HL-60 (cell line): ENCODE measurements at regions not wholly inside any gene's neighbourhood (a gene's known extent, or its start where the extent isn't known, plus 50 kb on each side); places are given as distances from the start of the nearest gene placed in this dataset.

Source experiments
- CTCF ChIP-seq: IDR thresholded peaks from one replicate; pipeline ENCODE4 v1.5.1; 2011; ENCODE audit warnings: low read length, control low read depth, inconsistent platforms; ENCODE audit not compliant: insufficient read depth
- REST ChIP-seq: IDR thresholded peaks from 2 replicates; pipeline ENCODE4 v1.6.1; 2012; ENCODE audit warnings: low read depth; ENCODE audit not compliant: insufficient replicate concordance

GRCh38 chr13:74977498-74977897 lies 504.5 kb downstream of the TBC1D4 start:
- TF ChIP-seq CTCF (no peak), REST (no peak)
